ENCODE measurements at regions not wholly inside any gene's neighbourhood (a gene's known extent, or its start where the extent isn't known, plus 50 kb on each side); places are given as distances from the start of the nearest gene placed in this dataset.
"Not testable (repeated sequence)": the region's sequence is repeated elsewhere in the genome, so short reads cannot be mapped to it uniquely, and the experiment has no call there.

- no peak for DNase-seq (ENCODE audit: low read depth)
Observed at GRCh38 chr12:27133022-27133590, 50.7 kb upstream of the C12orf71 start.

DNA sequence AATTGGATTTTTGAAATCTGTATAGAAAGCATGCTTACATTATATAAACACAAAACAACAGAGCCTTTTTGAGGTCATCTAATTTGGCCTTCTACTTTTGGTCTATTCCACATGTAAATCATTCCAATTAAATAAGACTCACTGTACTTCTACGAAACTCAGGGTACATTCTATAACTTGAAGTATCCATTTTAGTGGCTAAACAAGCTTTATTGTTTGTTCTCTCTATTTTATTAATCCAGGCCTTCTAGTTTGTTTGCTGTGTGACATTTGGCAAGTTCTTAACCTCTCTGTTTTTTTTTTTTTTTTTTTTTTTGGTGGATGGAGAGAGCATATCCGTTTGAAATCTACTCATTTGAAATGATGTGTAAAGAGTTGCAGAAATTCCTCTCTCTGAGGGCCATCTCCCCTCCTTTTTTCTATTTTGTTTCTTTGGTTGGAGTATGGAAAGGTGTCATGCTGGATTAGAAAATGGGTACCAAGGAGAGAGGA lies 58.1 kb upstream of the C12orf71 start:
- no peak for DNase-seq (ENCODE audit: low read depth)

- peak; percentile 2 for DNase-seq (ENCODE audit: low read depth)
Observed at GRCh38 chr12:27142101-27142721, 59.8 kb upstream of the C12orf71 start.

GRCh38 chr12:27143256-27144069 lies 61.1 kb upstream of the C12orf71 start:
- DNase-seq (ENCODE audit: low read depth), result no peak

GRCh38 chr12:27145725-27146124 lies 63.3 kb upstream of the C12orf71 start:
- DNase-seq (ENCODE audit: low read depth), result not testable (repeated sequence)

DNA sequence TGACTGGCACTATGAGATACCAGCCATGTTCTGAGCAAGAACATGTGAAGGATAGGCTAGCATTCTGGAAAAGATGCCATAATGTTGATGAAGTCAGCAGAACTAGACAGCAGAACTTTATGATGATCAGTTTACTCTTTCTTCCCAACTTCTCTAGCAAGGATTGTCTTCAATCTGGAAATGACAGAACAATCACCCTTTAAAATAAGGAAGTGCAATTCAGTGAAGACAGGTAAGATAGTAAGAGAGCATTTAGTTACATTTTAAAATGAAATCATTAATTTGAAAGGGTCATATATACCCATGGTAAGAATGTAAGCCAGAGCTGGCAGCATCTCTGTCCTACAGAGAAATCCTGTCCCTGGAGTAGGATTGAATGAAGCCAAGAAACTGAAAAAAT lies 66.0 kb upstream of the C12orf71 start:
- DNase-seq (ENCODE audit: low read depth), result no peak

- no peak for DNase-seq (ENCODE audit: low read depth)
Observed at GRCh38 chr12:27148791-27149190, 66.4 kb upstream of the C12orf71 start.

DNA sequence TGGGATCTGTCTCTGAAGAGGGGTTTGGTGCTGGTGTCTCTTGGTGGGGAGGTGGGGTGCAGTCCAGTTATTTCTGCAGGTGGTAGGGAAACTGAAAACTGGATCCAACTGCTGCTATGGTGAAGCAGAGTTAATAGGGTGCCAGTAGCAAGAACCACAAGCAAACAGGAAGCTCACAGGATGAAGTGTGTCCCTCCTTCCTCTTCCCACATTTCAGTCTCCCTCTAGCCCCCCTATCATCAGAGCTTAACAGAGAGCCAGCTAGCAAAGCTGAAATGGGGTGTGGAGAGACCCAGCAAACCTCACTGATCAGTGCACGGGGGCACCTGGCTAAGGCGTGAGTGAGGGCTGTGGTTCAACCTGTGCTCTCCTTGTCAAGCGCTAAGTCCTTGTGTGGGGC lies 69.1 kb upstream of the C12orf71 start:
- no peak for DNase-seq (ENCODE audit: low read depth)

DNA sequence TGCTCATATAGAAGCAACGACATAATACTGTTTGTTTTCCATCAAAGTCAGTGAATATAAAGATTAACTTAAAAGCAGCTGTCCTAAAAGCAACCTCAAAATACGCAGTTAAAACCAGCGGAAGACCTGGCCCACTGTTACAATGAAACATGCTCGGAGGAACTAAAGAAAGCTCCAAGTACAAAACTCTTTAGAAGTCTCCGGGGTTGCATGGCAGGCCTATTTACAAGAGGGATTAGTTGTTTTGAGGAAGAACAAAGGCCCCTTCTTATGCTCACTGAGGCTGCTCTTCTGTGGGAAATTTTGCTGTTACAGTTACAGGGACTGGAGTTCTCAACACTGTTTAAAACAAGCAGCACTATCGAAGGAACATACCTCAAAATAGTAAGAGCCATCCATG lies 75.9 kb upstream of the C12orf71 start:
- no peak for DNase-seq (ENCODE audit: low read depth)

GRCh38 chr12:27161458-27162228 lies 79.3 kb upstream of the C12orf71 start:
- no peak for DNase-seq (ENCODE audit: low read depth)

DNA sequence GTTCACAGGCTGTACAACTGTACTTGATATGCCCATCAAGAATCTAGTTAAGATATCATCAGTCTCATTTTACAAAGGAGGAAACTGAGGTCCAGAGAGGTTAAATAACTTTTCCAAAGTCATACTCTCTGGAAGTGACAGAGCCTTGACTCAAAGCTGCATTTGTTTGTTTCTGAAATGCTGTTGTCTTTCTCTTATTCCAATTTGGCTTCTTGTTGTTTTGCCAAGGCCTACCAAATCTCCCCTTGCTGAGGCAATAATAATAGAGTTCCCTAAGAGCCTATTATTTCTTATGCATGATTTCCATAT lies 79.8 kb upstream of the C12orf71 start:
- no peak for DNase-seq (ENCODE audit: low read depth)

GRCh38 chr12:27163048-27163715 lies 80.8 kb upstream of the C12orf71 start:
- no peak for DNase-seq (ENCODE audit: low read depth)

DNA sequence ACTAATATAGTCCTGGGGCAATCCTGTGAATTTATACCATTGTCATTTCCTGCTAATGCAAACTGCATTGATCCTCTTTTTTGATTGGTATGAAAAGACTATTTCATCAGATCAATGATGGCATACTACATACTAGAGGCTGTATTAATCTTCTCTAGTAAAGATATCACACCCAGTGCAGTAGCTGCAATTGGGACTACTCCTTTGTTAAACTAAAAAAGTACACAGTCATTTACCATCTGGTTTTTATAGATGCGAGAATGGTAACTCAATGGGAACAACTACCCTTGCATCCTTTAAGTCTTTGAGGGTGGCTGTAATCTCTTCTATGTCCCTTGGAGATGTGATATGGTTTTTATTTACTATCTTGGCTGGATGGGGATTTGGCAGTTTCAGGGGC lies 80.2 kb upstream of the STK38L start:
- DNase-seq (ENCODE audit: low read depth), result no peak

GRCh38 chr12:27164330-27165040 lies 79.6 kb upstream of the STK38L start:
- DNase-seq (ENCODE audit: low read depth), result no peak

GRCh38 chr12:27165958-27166357 lies 78.1 kb upstream of the STK38L start:
- DNase-seq (ENCODE audit: low read depth), result not testable (repeated sequence)

DNA sequence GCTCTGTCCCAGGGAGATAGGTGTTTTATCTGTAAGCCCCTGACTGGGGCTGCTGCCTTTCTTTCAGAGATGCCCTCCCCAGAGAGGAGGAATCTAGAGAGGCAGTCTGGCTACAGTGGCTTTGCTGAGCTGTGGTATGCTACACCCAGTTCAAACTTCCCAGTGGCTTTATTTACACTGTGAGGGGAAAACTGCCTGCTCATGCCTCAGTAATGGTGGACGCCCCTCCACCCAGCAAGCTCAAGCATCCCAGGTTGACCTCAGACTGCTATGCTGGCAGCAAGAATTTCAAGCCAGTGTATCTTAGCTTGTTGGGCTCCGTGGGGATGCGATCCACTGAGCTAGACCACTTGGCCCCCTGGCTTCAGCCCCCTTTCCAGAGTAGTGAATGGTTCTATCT lies 72.6 kb upstream of the STK38L start:
- DNase-seq (ENCODE audit: low read depth), result not testable (repeated sequence)

DNA sequence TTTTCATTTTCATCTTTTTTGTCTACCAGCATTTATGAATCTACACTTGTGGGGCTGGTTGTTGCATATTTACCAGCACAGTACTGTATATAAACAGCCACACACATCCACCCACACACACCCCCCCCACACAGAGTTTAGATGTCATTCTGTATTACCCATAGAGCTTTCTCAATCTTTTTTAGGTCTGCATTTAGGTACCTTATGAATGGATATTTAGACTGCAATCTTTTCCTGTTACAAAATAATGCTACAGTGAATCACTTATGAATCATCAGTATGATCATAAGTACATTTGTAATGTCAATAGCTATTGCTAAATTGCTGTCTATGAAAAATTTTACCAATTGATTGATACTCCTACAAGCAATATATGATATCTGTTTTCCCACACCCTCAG lies 67.3 kb upstream of the STK38L start:
- DNase-seq (ENCODE audit: low read depth), result no peak

GRCh38 chr12:27177706-27178105 lies 66.4 kb upstream of the STK38L start:
- no peak for DNase-seq (ENCODE audit: low read depth)

- no peak for DNase-seq (ENCODE audit: low read depth)
Observed at GRCh38 chr12:27178255-27178654, 65.8 kb upstream of the STK38L start.

DNA sequence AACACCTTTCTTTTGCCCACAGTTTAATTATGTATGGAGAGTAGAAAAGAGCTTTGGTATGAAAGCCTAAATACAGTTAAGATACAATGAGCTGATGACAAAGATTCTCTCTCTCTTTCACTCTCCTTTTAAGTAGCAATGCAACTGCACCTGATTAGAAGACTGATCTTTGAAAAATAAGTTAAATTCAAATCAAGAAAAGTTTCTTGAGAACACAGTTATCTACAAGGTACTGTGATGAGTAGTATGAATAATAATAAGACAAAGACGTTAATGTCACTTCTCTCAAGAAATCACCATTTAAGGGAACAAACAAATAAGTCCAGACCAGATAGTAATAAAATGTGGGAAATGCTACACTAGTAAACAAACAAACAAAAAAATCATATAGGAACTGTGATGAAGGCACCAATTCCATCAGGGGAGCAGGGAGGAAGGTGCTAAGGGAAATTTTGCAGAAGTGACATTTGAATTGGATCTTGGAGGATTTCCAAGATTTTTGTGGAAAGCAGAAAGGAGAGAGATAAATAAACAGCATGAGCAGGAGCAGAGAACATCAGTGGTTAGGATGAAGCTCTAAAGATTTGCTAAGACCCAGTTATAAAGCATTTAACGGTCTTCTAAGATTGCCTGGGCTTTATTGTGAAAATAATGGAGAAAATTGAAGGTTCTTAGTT lies 65.2 kb upstream of the STK38L start:
- DNase-seq (ENCODE audit: low read depth), result no peak

Measured in activated T-cell treated with anti-CD3 and anti-CD28 coated beads for 1 hour (primary cell).